ENCODE measurements at regions not wholly inside any gene's neighbourhood (a gene's known extent, or its start where the extent isn't known, plus 50 kb on each side); places are given as distances from the start of the nearest gene placed in this dataset.

DNA sequence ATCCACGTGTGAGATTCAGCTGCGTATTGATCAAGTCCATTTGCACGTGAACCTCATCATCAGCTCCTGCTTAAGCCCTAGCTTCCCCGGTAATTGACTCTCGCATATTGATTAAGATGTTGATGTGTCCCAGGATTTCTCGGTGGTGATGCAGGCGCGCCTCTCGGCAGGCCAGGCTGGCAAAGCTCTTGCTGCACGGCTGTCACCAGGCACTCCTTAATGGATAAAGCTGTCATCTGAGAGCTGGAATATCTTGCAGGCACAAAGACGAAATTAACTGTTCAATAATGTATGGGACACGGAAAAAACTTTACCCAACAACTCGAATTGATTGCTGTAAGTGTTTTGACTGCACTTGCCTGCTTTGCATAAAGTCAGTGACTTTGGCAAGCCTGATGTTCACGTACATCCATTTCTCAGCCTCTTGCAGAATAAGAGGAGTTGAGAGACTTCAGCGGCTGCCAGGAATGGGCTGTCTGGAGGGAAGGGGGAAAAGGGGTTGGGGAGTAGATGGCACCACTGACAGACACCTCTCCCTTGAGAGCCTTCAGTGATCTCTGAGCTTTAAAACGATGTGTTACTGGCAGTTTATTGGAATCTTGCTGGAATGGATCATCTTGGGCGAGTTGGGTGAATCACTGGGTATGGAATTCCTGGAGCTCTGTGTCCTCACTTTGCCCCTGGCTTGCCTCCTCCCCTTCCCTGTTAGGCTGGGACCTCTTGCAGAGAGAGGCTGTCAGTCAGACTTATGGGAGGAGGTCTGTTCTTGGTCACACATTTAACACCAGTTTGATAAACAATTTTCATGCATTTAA, 650.3 kb downstream of the CCDC171 start:
- H3K27me3 ChIP-seq (ENCODE audit: control insufficient read depth in 4 of 4, insufficient read depth in 4 of 4, low read length in 3 of 4), result no peaks in the 10 kb centered on the region
- H3K36me3 ChIP-seq (ENCODE audit: control insufficient read depth in 4 of 4, insufficient read depth in 3 of 4, low read depth in 1 of 4, low read length in 3 of 4), result no peaks in the 10 kb centered on the region
- no peaks in the 10 kb centered on the region for H3K4me1 ChIP-seq (ENCODE audit: control insufficient read depth in 4 of 4, insufficient read depth in 4 of 4, low read length in 3 of 4)
- DNase-seq (ENCODE audit: low spot score), result no peak
- H3K9ac ChIP-seq (ENCODE audit: low read depth in 1 of 2, low read length in 2 of 2), result no peak overlapping the region
- no peak for TF ChIP-seq YY1 (IDR thresholded peaks at IDR 0.05)
- TF ChIP-seq, protein P1, sequence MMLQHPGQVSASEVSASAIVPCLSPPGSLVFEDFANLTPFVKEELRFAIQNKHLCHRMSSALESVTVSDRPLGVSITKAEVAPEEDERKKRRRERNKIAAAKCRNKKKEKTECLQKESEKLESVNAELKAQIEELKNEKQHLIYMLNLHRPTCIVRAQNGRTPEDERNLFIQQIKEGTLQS (IDR thresholded peaks at IDR 0.05), result no peak
- TF ChIP-seq HNF4A (conservative IDR thresholded peaks at IDR 0.05), result no peak
- TF ChIP-seq NR2F2 (IDR thresholded peaks at IDR 0.05), result no peak
- TF ChIP-seq RAD21 (IDR thresholded peaks at IDR 0.05), result no peak
- TF ChIP-seq, protein P2, sequence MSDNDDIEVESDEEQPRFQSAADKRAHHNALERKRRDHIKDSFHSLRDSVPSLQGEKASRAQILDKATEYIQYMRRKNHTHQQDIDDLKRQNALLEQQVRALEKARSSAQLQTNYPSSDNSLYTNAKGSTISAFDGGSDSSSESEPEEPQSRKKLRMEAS (IDR thresholded peaks at IDR 0.05), result no peak
- TF ChIP-seq, protein P3, sequence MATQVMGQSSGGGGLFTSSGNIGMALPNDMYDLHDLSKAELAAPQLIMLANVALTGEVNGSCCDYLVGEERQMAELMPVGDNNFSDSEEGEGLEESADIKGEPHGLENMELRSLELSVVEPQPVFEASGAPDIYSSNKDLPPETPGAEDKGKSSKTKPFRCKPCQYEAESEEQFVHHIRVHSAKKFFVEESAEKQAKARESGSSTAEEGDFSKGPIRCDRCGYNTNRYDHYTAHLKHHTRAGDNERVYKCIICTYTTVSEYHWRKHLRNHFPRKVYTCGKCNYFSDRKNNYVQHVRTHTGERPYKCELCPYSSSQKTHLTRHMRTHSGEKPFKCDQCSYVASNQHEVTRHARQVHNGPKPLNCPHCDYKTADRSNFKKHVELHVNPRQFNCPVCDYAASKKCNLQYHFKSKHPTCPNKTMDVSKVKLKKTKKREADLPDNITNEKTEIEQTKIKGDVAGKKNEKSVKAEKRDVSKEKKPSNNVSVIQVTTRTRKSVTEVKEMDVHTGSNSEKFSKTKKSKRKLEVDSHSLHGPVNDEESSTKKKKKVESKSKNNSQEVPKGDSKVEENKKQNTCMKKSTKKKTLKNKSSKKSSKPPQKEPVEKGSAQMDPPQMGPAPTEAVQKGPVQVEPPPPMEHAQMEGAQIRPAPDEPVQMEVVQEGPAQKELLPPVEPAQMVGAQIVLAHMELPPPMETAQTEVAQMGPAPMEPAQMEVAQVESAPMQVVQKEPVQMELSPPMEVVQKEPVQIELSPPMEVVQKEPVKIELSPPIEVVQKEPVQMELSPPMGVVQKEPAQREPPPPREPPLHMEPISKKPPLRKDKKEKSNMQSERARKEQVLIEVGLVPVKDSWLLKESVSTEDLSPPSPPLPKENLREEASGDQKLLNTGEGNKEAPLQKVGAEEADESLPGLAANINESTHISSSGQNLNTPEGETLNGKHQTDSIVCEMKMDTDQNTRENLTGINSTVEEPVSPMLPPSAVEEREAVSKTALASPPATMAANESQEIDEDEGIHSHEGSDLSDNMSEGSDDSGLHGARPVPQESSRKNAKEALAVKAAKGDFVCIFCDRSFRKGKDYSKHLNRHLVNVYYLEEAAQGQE (IDR thresholded peaks at IDR 0.05), result no peak
- no peak for TF ChIP-seq RXRA (IDR thresholded peaks at IDR 0.05)
- no peak for TF ChIP-seq FOXA2 (IDR thresholded peaks at IDR 0.05)
- TF ChIP-seq FOXA1 (IDR thresholded peaks at IDR 0.05), result no peak
- no peak overlapping the region for H3K27ac ChIP-seq (ENCODE audit: low read depth in 1 of 2, low read length in 2 of 2)
- 80% methylated on average over 17 of the region's 17 CpGs for WGBS
- no peaks in the 10 kb centered on the region for H3K9me3 ChIP-seq (ENCODE audit: control insufficient read depth in 4 of 4, low read length in 3 of 4)
- H3K4me3 ChIP-seq (ENCODE audit: low read depth in 1 of 3, low read length in 3 of 3), result no peak overlapping the region

DNA sequence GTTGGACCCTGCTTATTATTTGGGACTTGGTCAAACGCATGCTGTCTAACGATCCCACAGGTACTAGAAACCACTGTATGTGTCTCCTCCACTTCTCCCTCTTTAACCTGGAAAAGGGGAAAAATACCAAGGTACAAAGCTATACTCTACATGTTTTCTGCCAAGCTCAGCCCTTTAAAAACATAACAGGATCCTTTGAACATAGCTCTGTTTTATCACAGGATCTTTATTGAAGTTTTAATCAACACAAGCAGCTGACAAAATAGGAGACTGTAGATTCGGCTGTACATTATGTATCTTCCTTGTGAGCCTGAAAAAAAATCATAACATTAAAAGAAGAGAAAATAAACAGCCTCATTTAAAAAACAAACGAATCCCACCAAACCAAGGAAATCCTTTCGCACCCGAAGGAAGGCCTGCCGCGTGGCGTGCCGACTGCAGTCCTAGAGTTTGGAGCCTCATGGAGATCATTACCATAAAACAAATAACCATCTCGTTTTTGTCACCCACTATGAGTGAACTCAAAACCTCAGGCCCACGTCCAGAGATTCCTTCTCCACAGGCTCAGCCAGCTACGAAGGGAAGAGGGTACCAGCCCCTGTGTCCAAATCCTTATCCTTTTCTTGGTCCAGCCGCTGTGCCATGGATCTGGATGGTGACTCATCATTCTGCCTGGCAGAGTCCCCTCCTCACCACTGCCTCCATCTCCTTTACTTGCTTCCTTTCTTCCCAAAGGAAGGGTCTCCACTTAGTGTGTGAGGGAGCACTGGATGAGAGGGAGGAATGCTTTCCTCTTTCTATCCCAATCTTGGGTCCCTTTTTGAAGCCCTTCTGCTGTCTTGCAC, 651.1 kb downstream of the CCDC171 start:
- WGBS, result 84% methylated on average over 14 of the region's 14 CpGs
- Histone ChIP-seq H3K4me3 (ENCODE audit: low read depth in 1 of 3, low read length in 3 of 3) (no peak overlapping the region), H3K9ac (ENCODE audit: low read depth in 1 of 2, low read length in 2 of 2) (no peak overlapping the region), H3K36me3 (ENCODE audit: control insufficient read depth in 4 of 4, insufficient read depth in 3 of 4, low read depth in 1 of 4, low read length in 3 of 4) (no peaks in the 10 kb centered on the region), H3K27me3 (ENCODE audit: control insufficient read depth in 4 of 4, insufficient read depth in 4 of 4, low read length in 3 of 4) (no peaks in the 10 kb centered on the region), H3K27ac (ENCODE audit: low read depth in 1 of 2, low read length in 2 of 2) (no peak overlapping the region), H3K4me1 (ENCODE audit: control insufficient read depth in 4 of 4, insufficient read depth in 4 of 4, low read length in 3 of 4) (no peaks in the 10 kb centered on the region), H3K9me3 (ENCODE audit: control insufficient read depth in 4 of 4, low read length in 3 of 4) (no peaks in the 10 kb centered on the region)
- no peak for DNase-seq (ENCODE audit: low spot score)
- TF ChIP-seq SP1 (IDR thresholded peaks at IDR 0.05) (no peak), NR2F2 (IDR thresholded peaks at IDR 0.05) (no peak), TAF1 (conservative IDR thresholded peaks at IDR 0.05) (no peak), FOXA1 (IDR thresholded peaks at IDR 0.05) (no peak), RXRA (IDR thresholded peaks at IDR 0.05) (no peak), RAD21 (IDR thresholded peaks at IDR 0.05) (no peak), FOXA2 (IDR thresholded peaks at IDR 0.05) (no peak), HNF4G (IDR thresholded peaks at IDR 0.05) (no peak), YY1 (IDR thresholded peaks at IDR 0.05) (no peak), HNF4A (conservative IDR thresholded peaks at IDR 0.05) (no peak), EGR1 (IDR thresholded peaks at IDR 0.05; ENCODE audit: low read depth in 2 of 2) (no peak)
- TF ChIP-seq, protein P2 (IDR thresholded peaks at IDR 0.05), result no peak
- TF ChIP-seq, protein P3 (IDR thresholded peaks at IDR 0.05), result no peak
- TF ChIP-seq, protein P4, sequence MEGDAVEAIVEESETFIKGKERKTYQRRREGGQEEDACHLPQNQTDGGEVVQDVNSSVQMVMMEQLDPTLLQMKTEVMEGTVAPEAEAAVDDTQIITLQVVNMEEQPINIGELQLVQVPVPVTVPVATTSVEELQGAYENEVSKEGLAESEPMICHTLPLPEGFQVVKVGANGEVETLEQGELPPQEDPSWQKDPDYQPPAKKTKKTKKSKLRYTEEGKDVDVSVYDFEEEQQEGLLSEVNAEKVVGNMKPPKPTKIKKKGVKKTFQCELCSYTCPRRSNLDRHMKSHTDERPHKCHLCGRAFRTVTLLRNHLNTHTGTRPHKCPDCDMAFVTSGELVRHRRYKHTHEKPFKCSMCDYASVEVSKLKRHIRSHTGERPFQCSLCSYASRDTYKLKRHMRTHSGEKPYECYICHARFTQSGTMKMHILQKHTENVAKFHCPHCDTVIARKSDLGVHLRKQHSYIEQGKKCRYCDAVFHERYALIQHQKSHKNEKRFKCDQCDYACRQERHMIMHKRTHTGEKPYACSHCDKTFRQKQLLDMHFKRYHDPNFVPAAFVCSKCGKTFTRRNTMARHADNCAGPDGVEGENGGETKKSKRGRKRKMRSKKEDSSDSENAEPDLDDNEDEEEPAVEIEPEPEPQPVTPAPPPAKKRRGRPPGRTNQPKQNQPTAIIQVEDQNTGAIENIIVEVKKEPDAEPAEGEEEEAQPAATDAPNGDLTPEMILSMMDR (IDR thresholded peaks at IDR 0.05; ENCODE audit: low read depth, low read length, missing input control), result no peak
- TF ChIP-seq, protein P5, sequence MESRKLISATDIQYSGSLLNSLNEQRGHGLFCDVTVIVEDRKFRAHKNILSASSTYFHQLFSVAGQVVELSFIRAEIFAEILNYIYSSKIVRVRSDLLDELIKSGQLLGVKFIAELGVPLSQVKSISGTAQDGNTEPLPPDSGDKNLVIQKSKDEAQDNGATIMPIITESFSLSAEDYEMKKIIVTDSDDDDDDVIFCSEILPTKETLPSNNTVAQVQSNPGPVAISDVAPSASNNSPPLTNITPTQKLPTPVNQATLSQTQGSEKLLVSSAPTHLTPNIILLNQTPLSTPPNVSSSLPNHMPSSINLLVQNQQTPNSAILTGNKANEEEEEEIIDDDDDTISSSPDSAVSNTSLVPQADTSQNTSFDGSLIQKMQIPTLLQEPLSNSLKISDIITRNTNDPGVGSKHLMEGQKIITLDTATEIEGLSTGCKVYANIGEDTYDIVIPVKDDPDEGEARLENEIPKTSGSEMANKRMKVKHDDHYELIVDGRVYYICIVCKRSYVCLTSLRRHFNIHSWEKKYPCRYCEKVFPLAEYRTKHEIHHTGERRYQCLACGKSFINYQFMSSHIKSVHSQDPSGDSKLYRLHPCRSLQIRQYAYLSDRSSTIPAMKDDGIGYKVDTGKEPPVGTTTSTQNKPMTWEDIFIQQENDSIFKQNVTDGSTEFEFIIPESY (IDR thresholded peaks at IDR 0.05), result no peak
- TF ChIP-seq, protein P1 (IDR thresholded peaks at IDR 0.05), result no peak

Data from liver (tissue), 8 donors.